Spleen (tissue), 11 donors: ENCODE measurements at regions not wholly inside any gene's neighbourhood (a gene's known extent, or its start where the extent isn't known, plus 50 kb on each side); places are given as distances from the start of the nearest gene placed in this dataset.

Source experiments
- DNase-seq: peaks from one replicate; pipeline ENCODE4 v3.0.0-alpha.2; 2020
- H3K27ac ChIP-seq, 8 donors: fragments of 200-600 bp; sonication (generic) in 7 of 8; 1 replicate in 4 of 8; 2 replicates in 4 of 8; pipeline versions ENCODE4 v1.5.0 to v1.8.0; 2016 to 2021; ENCODE audit warnings: inconsistent platforms in 4 of 8, mild to moderate bottlenecking in 4 of 8, moderate library complexity in 1 of 8
- H3K27me3 ChIP-seq, 7 donors: fragments of 200-600 bp; sonication (generic) in 6 of 7; replicated peaks in 1 of 7; 1 replicate in 4 of 7; 2 replicates in 3 of 7; pipeline versions ENCODE4 v1.5.0 to v1.8.0; 2016 to 2021; ENCODE audit warnings: inconsistent platforms in 3 of 7, mild to moderate bottlenecking in 1 of 7
- H3K36me3 ChIP-seq, 6 donors: fragments of 200-600 bp; sonication (generic) in 5 of 6; 1 replicate in 4 of 6; 2 replicates in 2 of 6; pipeline versions ENCODE4 v1.5.0 to v1.8.0; 2016 to 2021; ENCODE audit warnings: inconsistent platforms in 2 of 6
- H3K4me1 ChIP-seq, 6 donors: fragments of 200-600 bp; sonication (generic) in 5 of 6; 1 replicate in 3 of 6; 2 replicates in 3 of 6; pipeline versions ENCODE4 v1.5.0 to v1.8.0; 2016 to 2021; ENCODE audit warnings: inconsistent platforms in 3 of 6
- H3K4me3 ChIP-seq, 8 donors: fragments of 200-600 bp; sonication (generic) in 7 of 8; 1 replicate in 4 of 8; 2 replicates in 4 of 8; pipeline versions ENCODE4 v1.5.0 to v1.8.0; 2016 to 2021; ENCODE audit warnings: inconsistent platforms in 4 of 8, mild to moderate bottlenecking in 4 of 8, moderate library complexity in 2 of 8
- H3K9me3 ChIP-seq, 8 donors: fragments of 200-600 bp; sonication (generic) in 7 of 8; 1 replicate in 4 of 8; 2 replicates in 4 of 8; pipeline versions ENCODE4 v1.5.0 to v1.8.0; 2016 to 2021; ENCODE audit warnings: inconsistent platforms in 4 of 8
- POLR2A ChIP-seq, 3 donors: fragments of 450-650 bp; IDR thresholded peaks; one replicate each; pipeline ENCODE4 v1.5.1; 2017; ENCODE audit warnings: antibody characterized with exemption in 3 of 3, mild to moderate bottlenecking in 1 of 3
- POLR2AphosphoS5 ChIP-seq, 3 donors: sonication (generic); formaldehyde crosslinking; IDR thresholded peaks; one replicate each; pipeline ENCODE4 v1.5.1; 2017; ENCODE audit warnings: antibody characterized with exemption in 3 of 3
- WGBS, 5 donors: extraction: QIAGEN DNeasy Blood & Tissue Kit in 3 of 5; methylation state at CpG; one replicate each; pipeline versions ENCODE4 v1.1.5 to v1.1.7; 2013 to 2018; 5-methylcytosine and 5-hydroxymethylcytosine counted together
- intact Hi-C: fragments of 100-400 bp; cut with DNase I; formaldehyde crosslinking; loops from one replicate; pipeline ENCODE4 v1.15.0; 2023; ENCODE audit warnings: low total_unique reads
- TF ChIP-seq, protein P1 (sequence below), 11 experiments: fragments of 200-600 bp in 7 of 11; fragments of 450-650 bp in 4 of 11; sonication (generic) in 4 of 11; IDR thresholded peaks in 8 of 11; conservative IDR thresholded peaks in 3 of 11; 1 replicate in 7 of 11; 2 replicates in 4 of 11; pipeline versions ENCODE4 v1.4.0 to v1.8.0; 2016 to 2021; ENCODE audit warnings: antibody characterized with exemption in 11 of 11, inconsistent platforms in 4 of 11, mild to moderate bottlenecking in 1 of 11
- donor health status: healthy with polysubstance abuse.
- donor health status: DM: no; HTN: no; CAD: no; lungs with moderate emphysema.
- donor health status: DM: no; HTN: no; CAD: no.
- donor health status: Bipolar disorder and iron deficiency.
- donor health status: healthy.
- donor health status: DM: no; HTN: no; CAD: no.
- donor health status: DM: yes; HTN: yes; CAD: no.

- no peaks in the 10 kb centered on the region for H3K4me1 ChIP-seq
- H3K27me3 ChIP-seq = peaks cover 0 to 26% (median 0%) of the 10 kb centered on the region in 7 donors
- H3K27ac ChIP-seq = no peak overlapping the region
- peaks cover 0 to 32% (median 16%) of the 10 kb centered on the region in 8 donors for H3K9me3 ChIP-seq
- intact Hi-C loops = no loop called here
- TF ChIP-seq, protein P1, sequence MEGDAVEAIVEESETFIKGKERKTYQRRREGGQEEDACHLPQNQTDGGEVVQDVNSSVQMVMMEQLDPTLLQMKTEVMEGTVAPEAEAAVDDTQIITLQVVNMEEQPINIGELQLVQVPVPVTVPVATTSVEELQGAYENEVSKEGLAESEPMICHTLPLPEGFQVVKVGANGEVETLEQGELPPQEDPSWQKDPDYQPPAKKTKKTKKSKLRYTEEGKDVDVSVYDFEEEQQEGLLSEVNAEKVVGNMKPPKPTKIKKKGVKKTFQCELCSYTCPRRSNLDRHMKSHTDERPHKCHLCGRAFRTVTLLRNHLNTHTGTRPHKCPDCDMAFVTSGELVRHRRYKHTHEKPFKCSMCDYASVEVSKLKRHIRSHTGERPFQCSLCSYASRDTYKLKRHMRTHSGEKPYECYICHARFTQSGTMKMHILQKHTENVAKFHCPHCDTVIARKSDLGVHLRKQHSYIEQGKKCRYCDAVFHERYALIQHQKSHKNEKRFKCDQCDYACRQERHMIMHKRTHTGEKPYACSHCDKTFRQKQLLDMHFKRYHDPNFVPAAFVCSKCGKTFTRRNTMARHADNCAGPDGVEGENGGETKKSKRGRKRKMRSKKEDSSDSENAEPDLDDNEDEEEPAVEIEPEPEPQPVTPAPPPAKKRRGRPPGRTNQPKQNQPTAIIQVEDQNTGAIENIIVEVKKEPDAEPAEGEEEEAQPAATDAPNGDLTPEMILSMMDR (IDR thresholded peaks at IDR 0.05 in 8 of 11, conservative IDR thresholded peaks at IDR 0.05 in 3 of 11) = no peak
- TF ChIP-seq POLR2AphosphoS5 (IDR thresholded peaks at IDR 0.05) = no peak
- no peak for TF ChIP-seq POLR2A (IDR thresholded peaks at IDR 0.05)
- H3K36me3 ChIP-seq = no peaks in the 10 kb centered on the region
- no peak for DNase-seq
- no peak overlapping the region for H3K4me3 ChIP-seq
- 71 to 79% (median 73%) methylated on average over 4 of the region's 4 CpGs for whole genome bisulfite sequencing, 5 donors
These were observed 76.8 kb upstream of the CHRNA7 start for GRCh38 chr15:31953478-31953877.

DNA sequence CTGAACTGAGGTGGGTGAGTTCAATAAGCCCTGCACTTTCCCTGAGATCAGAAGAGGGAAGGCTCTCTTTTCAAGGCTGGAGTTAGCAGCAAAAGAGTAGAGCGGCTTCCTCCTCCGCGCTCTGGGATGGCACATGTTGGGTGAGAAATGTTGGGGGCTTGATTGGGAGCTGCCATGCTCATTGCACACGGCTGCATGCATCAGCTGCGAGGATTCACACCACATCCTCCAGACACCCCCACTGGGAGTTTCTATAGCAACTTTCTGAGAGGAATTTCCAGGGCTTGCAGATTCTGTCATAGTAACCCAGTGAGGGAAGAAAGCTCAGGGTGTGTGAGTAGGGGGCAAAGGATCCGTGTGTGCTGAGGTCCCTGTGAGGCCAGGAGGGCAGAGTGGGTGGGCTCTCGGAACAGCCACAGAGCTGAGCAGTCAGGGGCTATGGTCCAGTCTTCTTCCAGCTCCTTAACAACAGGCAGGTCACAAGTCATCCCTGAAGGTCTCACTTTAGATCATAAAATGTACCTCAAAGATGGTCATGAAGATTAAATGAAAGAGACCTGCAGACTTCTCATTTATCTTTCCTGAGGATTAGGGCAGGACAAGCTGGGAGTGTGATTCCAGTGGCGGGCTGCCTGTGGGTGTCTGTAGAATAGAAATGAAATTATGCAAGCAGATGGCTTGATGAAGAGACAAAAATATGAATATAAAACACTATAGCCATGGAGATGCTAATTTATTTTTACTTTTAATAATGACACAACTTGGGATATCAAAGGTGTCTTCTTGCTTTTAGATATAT is 75.7 kb upstream of the CHRNA7 start:
- no peak for DNase-seq
- Histone ChIP-seq H3K27me3 (peaks cover 0 to 26% (median 0%) of the 10 kb centered on the region in 7 donors), H3K4me3 (no peak overlapping the region), H3K9me3 (peaks cover 0 to 42% (median 26%) of the 10 kb centered on the region in 8 donors), H3K27ac (no peak overlapping the region), H3K36me3 (no peaks in the 10 kb centered on the region), H3K4me1 (no peaks in the 10 kb centered on the region)
- intact Hi-C loops = no loop called here
- TF ChIP-seq POLR2A (IDR thresholded peaks at IDR 0.05) = no peak
- TF ChIP-seq POLR2AphosphoS5 (IDR thresholded peaks at IDR 0.05) = no peak
- TF ChIP-seq, protein P1 (IDR thresholded peaks at IDR 0.05 in 8 of 11, conservative IDR thresholded peaks at IDR 0.05 in 3 of 11) = no peak
- 67 to 83% (median 71%) methylated on average over 6 to 8 of the region's 8 CpGs for WGBS, 5 donors

DNA sequence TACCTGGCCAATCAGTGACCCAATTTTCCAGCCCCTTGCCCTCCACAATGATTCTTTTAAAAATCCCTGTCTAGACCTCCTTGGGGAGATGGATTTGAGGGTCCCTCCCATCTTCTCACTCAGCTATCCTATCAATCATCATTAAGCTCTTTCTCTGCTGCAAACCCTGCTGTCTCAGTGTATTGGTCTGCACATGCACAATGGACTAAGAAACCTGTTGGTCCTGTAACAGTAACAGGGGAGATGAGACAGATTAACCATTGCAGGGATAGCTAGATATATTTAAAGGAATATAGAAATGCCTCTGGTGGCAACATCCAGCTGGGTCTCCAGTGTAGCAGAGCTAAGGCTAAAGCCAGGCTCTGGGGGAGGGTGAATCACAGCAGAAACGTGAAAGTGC is 74.6 kb upstream of the CHRNA7 start:
- intact Hi-C loops = no loop called here
- WGBS, 5 donors = 38 to 68% (median 44%) methylated on average over 1 of the region's 1 CpG

GRCh38 chr15:31957581-31957980 is 72.7 kb upstream of the CHRNA7 start:
- TF ChIP-seq POLR2A (IDR thresholded peaks at IDR 0.05) = no peak
- TF ChIP-seq, protein P1 (IDR thresholded peaks at IDR 0.05 in 8 of 11, conservative IDR thresholded peaks at IDR 0.05 in 3 of 11) = no peak
- no peak for TF ChIP-seq POLR2AphosphoS5 (IDR thresholded peaks at IDR 0.05)
- Histone ChIP-seq H3K4me1 (no peaks in the 10 kb centered on the region), H3K9me3 (peaks cover 0 to 57% (median 42%) of the 10 kb centered on the region in 8 donors), H3K4me3 (no peak overlapping the region), H3K36me3 (no peaks in the 10 kb centered on the region), H3K27ac (no peak overlapping the region), H3K27me3 (peaks cover 0 to 18% (median 0%) of the 10 kb centered on the region in 7 donors)
- DNase-seq = no peak
- intact Hi-C loops = no loop called here

More for the DNA sequence above, 74.6 kb upstream of the CHRNA7 start:
- Histone ChIP-seq H3K4me1 (no peaks in the 10 kb centered on the region), H3K27ac (no peak overlapping the region), H3K4me3 (no peak overlapping the region), H3K9me3 (peaks cover 0 to 53% (median 38%) of the 10 kb centered on the region in 8 donors), H3K27me3 (peaks cover 0 to 26% (median 0%) of the 10 kb centered on the region in 7 donors), H3K36me3 (no peaks in the 10 kb centered on the region)
- TF ChIP-seq, protein P1 (IDR thresholded peaks at IDR 0.05 in 8 of 11, conservative IDR thresholded peaks at IDR 0.05 in 3 of 11) = no peak
- TF ChIP-seq POLR2AphosphoS5 (IDR thresholded peaks at IDR 0.05) (no peak), POLR2A (IDR thresholded peaks at IDR 0.05) (no peak)
- no peak for DNase-seq
